Cardiac muscle cell (in vitro differentiated cells and primary cell): ENCODE measurements at regions not wholly inside any gene's neighbourhood (a gene's known extent, or its start where the extent isn't known, plus 50 kb on each side); places are given as distances from the start of the nearest gene placed in this dataset.

ENCODE experiments used
- DNase-seq, 2 donors: peaks; one replicate each; pipeline versions ENCODE4 v3.0.0 to v3.0.0-alpha.2; 2010 to 2017; ENCODE audit warnings: low read depth in 1 of 2, low spot score in 1 of 2
- H3K27ac ChIP-seq: fragments of 200-600 bp; sonication (generic); 2 replicates; pipeline ENCODE4 v1.5.1; 2016
- H3K27me3 ChIP-seq: fragments of 200-600 bp; sonication (generic); 2 replicates; pipeline ENCODE4 v1.6.0; 2016; ENCODE audit warnings: control low read depth
- H3K36me3 ChIP-seq: fragments of 200-600 bp; sonication (generic); 2 replicates; pipeline ENCODE4 v1.5.1; 2016; ENCODE audit warnings: control low read depth
- H3K4me1 ChIP-seq: fragments of 200-600 bp; sonication (generic); 2 replicates; pipeline ENCODE4 v1.8.1; 2017; ENCODE audit warnings: low read depth, mild to moderate bottlenecking, mixed run types
- H3K4me3 ChIP-seq: fragments of 200-600 bp; sonication (generic); 2 replicates; pipeline ENCODE4 v1.5.1; 2016; ENCODE audit warnings: mild to moderate bottlenecking
- H3K9me3 ChIP-seq: fragments of 200-600 bp; sonication (generic); 2 replicates; pipeline ENCODE4 v1.5.1; 2017; ENCODE audit warnings: low read depth, mild to moderate bottlenecking, control low read depth
- CTCF ChIP-seq: IDR thresholded peaks from 2 replicates; pipeline ENCODE4 v1.5.1; 2012; ENCODE audit warnings: low read depth, mild to moderate bottlenecking, low read length

- Histone ChIP-seq H3K27me3 (no peaks in the 10 kb centered on the region), H3K4me3 (no peak overlapping the region), H3K9me3 (no peaks in the 10 kb centered on the region), H3K4me1 (no peaks in the 10 kb centered on the region), H3K27ac (no peak overlapping the region), H3K36me3 (no peaks in the 10 kb centered on the region)
- no peak for TF ChIP-seq CTCF
- DNase-seq, result no peak
These were observed 661.4 kb upstream of the FAT3 start for GRCh38 chr11:91563176-91563575.

GRCh38 chr11:91560434-91560833, 664.2 kb upstream of the FAT3 start:
- no peak for TF ChIP-seq CTCF
- no peak for DNase-seq
- H3K27me3 ChIP-seq, result no peaks in the 10 kb centered on the region

GRCh38 chr11:91538065-91538464, 686.6 kb upstream of the FAT3 start:
- Histone ChIP-seq H3K4me1 (no peaks in the 10 kb centered on the region), H3K27ac (no peak overlapping the region), H3K9me3 (no peaks in the 10 kb centered on the region), H3K4me3 (no peak overlapping the region), H3K27me3 (no peaks in the 10 kb centered on the region), H3K36me3 (no peaks in the 10 kb centered on the region)
- no peak for DNase-seq
- TF ChIP-seq CTCF, result no peak

More at GRCh38 chr11:91560434-91560833, 664.2 kb upstream of the FAT3 start:
- Histone ChIP-seq H3K27ac (no peak overlapping the region), H3K9me3 (no peaks in the 10 kb centered on the region), H3K4me1 (no peaks in the 10 kb centered on the region), H3K4me3 (no peak overlapping the region), H3K36me3 (no peaks in the 10 kb centered on the region)

GRCh38 chr11:91536366-91536765, 688.3 kb upstream of the FAT3 start:
- no peaks in the 10 kb centered on the region for H3K27me3 ChIP-seq

GRCh38 chr11:91528965-91529364, 695.7 kb upstream of the FAT3 start:
- Histone ChIP-seq H3K4me3 (no peak overlapping the region), H3K9me3 (no peaks in the 10 kb centered on the region), H3K27ac (no peak overlapping the region), H3K27me3 (no peaks in the 10 kb centered on the region), H3K4me1 (no peaks in the 10 kb centered on the region), H3K36me3 (no peaks in the 10 kb centered on the region)
- DNase-seq, result no peak
- TF ChIP-seq CTCF, result no peak

More at GRCh38 chr11:91536366-91536765, 688.3 kb upstream of the FAT3 start:
- no peak for TF ChIP-seq CTCF
- Histone ChIP-seq H3K4me3 (no peak overlapping the region), H3K9me3 (no peaks in the 10 kb centered on the region), H3K4me1 (no peaks in the 10 kb centered on the region), H3K27ac (no peak overlapping the region), H3K36me3 (no peaks in the 10 kb centered on the region)
- no peak for DNase-seq

- no peak for TF ChIP-seq CTCF
- no peaks in the 10 kb centered on the region for H3K27me3 ChIP-seq
- DNase-seq, result no peak
- H3K4me1 ChIP-seq, result no peaks in the 10 kb centered on the region
- no peaks in the 10 kb centered on the region for H3K36me3 ChIP-seq
- H3K9me3 ChIP-seq, result no peaks in the 10 kb centered on the region
- no peak overlapping the region for H3K4me3 ChIP-seq
- H3K27ac ChIP-seq, result no peak overlapping the region
These were observed 697.1 kb upstream of the FAT3 start for GRCh38 chr11:91527380-91528030.
